Activated B cell treated with CpG ODN at 0.5 μM for 24 hours (primary cell): ENCODE measurements at regions not wholly inside any gene's neighbourhood (a gene's known extent, or its start where the extent isn't known, plus 50 kb on each side); places are given as distances from the start of the nearest gene placed in this dataset.

Experiments
- ATAC-seq: fragments of 200-7000 bp; cut with Tn5 transposase; one replicate; pipeline ENCODE4 v1.10.0; 2021; ENCODE audit warnings: low read depth, mild to moderate bottlenecking, moderate library complexity
- CTCF ChIA-PET: fragments of 350-600 bp; sonication (Branson Sonifier 250); formaldehyde crosslinking; loops from one replicate; lab custom pipeline; 2021; ENCODE audit warnings: antibody characterized with exemption; lab: Charles Lee
- POLR2A ChIA-PET: fragments of 350-600 bp; sonication (Branson Sonifier 250); formaldehyde crosslinking; loops from one replicate; lab custom pipeline; 2021; ENCODE audit warnings: antibody characterized with exemption; lab: Charles Lee
- DNase-seq: peaks from one replicate; pipeline ENCODE4 v3.0.0; 2022
- H3K27ac Mint-ChIP-seq: one replicate; pipeline ENCODE4 v1.8.0; 2020; ENCODE audit warnings: mixed read lengths
- H3K27me3 Mint-ChIP-seq: one replicate; pipeline ENCODE4 v1.8.0; 2021; ENCODE audit warnings: mixed read lengths
- H3K36me3 Mint-ChIP-seq: one replicate; pipeline ENCODE4 v1.8.0; 2021; ENCODE audit warnings: low read depth, mixed read lengths
- H3K4me1 Mint-ChIP-seq: one replicate; pipeline ENCODE4 v1.8.0; 2021; ENCODE audit warnings: mixed read lengths
- H3K4me3 Mint-ChIP-seq: one replicate; pipeline ENCODE4 v1.8.0; 2020; ENCODE audit warnings: mild to moderate bottlenecking, mixed read lengths
- H3K9me3 Mint-ChIP-seq: one replicate; pipeline ENCODE4 v1.8.0; 2020; ENCODE audit warnings: mixed read lengths
- CTCF ChIP-seq: fragments of 200-600 bp; IDR thresholded peaks from one replicate; pipeline ENCODE4 v1.8.0; 2022; ENCODE audit warnings: antibody characterized with exemption, mild to moderate bottlenecking
- intact Hi-C: fragments of 100-400 bp; cut with micrococcal nuclease; formaldehyde crosslinking; loops from one replicate; pipeline ENCODE4 v1.15.1; 2024

GRCh38 chr5:169531631-169532030, 51.9 kb upstream of the SPDL1 start:
- H3K27me3 Mint-ChIP-seq: peaks cover 21% of the 10 kb centered on the region
- ATAC-seq (no peak), DNase-seq (no peak)
- POLR2A ChIA-PET: interaction anchor here (0.7 kb wide), 1 partner anchor 14 kb away, joined by 4 read pairs; no protein-coding TSS in a partner anchor
- H3K9me3 Mint-ChIP-seq: peaks cover 4% of the 10 kb centered on the region
- H3K4me1 Mint-ChIP-seq: no peaks in the 10 kb centered on the region
- intact Hi-C loops: no loop called here
- no peak overlapping the region for H3K27ac Mint-ChIP-seq
- CTCF ChIA-PET: no interaction called here
- no peak for TF ChIP-seq CTCF
- H3K4me3 Mint-ChIP-seq: no peak overlapping the region
- no peaks in the 10 kb centered on the region for H3K36me3 Mint-ChIP-seq

- H3K36me3 Mint-ChIP-seq: no peaks in the 10 kb centered on the region
Observed at GRCh38 chr5:169527863-169528262, 55.7 kb upstream of the SPDL1 start.

GRCh38 chr5:169527066-169527465, 56.5 kb upstream of the SPDL1 start:
- intact Hi-C loops: no loop called here
- ATAC-seq (no peak), DNase-seq (no peak)
- POLR2A ChIA-PET: no interaction called here
- H3K36me3 Mint-ChIP-seq: no peaks in the 10 kb centered on the region
- H3K27ac Mint-ChIP-seq: no peak overlapping the region
- peaks cover 6% of the 10 kb centered on the region for H3K9me3 Mint-ChIP-seq
- no peak for TF ChIP-seq CTCF
- no peak overlapping the region for H3K4me3 Mint-ChIP-seq
- CTCF ChIA-PET: no interaction called here
- no peaks in the 10 kb centered on the region for H3K4me1 Mint-ChIP-seq
- H3K27me3 Mint-ChIP-seq: peaks cover 21% of the 10 kb centered on the region

More at GRCh38 chr5:169527863-169528262, 55.7 kb upstream of the SPDL1 start:
- TF ChIP-seq CTCF: no peak
- Mint-ChIP-seq H3K4me3 (no peak overlapping the region), H3K9me3 (peaks cover 6% of the 10 kb centered on the region), H3K27ac (no peak overlapping the region), H3K4me1 (no peaks in the 10 kb centered on the region), H3K27me3 (peaks cover 21% of the 10 kb centered on the region)
- intact Hi-C loops: no loop called here
- ATAC-seq: no peak
- CTCF ChIA-PET: no interaction called here
- POLR2A ChIA-PET: no interaction called here
- no peak for DNase-seq

GRCh38 chr5:169522851-169523250, 60.7 kb upstream of the SPDL1 start:
- Mint-ChIP-seq H3K4me1 (no peaks in the 10 kb centered on the region), H3K27me3 (peaks cover 14% of the 10 kb centered on the region), H3K36me3 (no peaks in the 10 kb centered on the region), H3K9me3 (peaks cover 8% of the 10 kb centered on the region), H3K4me3 (no peak overlapping the region), H3K27ac (no peak overlapping the region)
- ChIA-PET POLR2A (no interaction called here), CTCF (no interaction called here)
- intact Hi-C loops: no loop called here
- ATAC-seq (no peak), DNase-seq (no peak)
- no peak for TF ChIP-seq CTCF

GRCh38 chr5:169521366-169521983, 62.1 kb upstream of the SPDL1 start:
- ChIA-PET POLR2A (no interaction called here), CTCF (no interaction called here)
- Mint-ChIP-seq H3K27ac (no peak overlapping the region), H3K9me3 (peaks cover 8% of the 10 kb centered on the region), H3K4me1 (no peaks in the 10 kb centered on the region), H3K36me3 (no peaks in the 10 kb centered on the region), H3K27me3 (peaks cover 12% of the 10 kb centered on the region), H3K4me3 (no peak overlapping the region)
- intact Hi-C loops: no loop called here
- ATAC-seq (no peak), DNase-seq (no peak)
- TF ChIP-seq CTCF: no peak
